ENCODE measurements at regions not wholly inside any gene's neighbourhood (a gene's known extent, or its start where the extent isn't known, plus 50 kb on each side); places are given as distances from the start of the nearest gene placed in this dataset.
A peak's percentile ranks its signal among the peaks of the same experiment; 100 is the strongest.

- intact Hi-C loops (cut with DNase I): no loop called here
Observed at GRCh38 chrX:82585868-82586267, 922.2 kb upstream of the POU3F4 start.

GRCh38 chrX:82589410-82589809, 918.7 kb upstream of the POU3F4 start:
- intact Hi-C loops (cut with DNase I): no loop called here
- no peaks in the 10 kb centered on the region for H3K27me3 ChIP-seq
- peak in 1 of 4 donors; percentile 9 for DNase-seq
- no peaks in the 10 kb centered on the region for H3K36me3 ChIP-seq
- no peaks in the 10 kb centered on the region for H3K4me1 ChIP-seq
- TF ChIP-seq, protein P1, sequence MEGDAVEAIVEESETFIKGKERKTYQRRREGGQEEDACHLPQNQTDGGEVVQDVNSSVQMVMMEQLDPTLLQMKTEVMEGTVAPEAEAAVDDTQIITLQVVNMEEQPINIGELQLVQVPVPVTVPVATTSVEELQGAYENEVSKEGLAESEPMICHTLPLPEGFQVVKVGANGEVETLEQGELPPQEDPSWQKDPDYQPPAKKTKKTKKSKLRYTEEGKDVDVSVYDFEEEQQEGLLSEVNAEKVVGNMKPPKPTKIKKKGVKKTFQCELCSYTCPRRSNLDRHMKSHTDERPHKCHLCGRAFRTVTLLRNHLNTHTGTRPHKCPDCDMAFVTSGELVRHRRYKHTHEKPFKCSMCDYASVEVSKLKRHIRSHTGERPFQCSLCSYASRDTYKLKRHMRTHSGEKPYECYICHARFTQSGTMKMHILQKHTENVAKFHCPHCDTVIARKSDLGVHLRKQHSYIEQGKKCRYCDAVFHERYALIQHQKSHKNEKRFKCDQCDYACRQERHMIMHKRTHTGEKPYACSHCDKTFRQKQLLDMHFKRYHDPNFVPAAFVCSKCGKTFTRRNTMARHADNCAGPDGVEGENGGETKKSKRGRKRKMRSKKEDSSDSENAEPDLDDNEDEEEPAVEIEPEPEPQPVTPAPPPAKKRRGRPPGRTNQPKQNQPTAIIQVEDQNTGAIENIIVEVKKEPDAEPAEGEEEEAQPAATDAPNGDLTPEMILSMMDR (IDR thresholded peaks at IDR 0.05): no peak
- H3K9me3 ChIP-seq: no peaks in the 10 kb centered on the region
- no peak overlapping the region for H3K27ac ChIP-seq
- ATAC-seq: no peak
- H3K4me3 ChIP-seq: no peak overlapping the region

More at GRCh38 chrX:82585868-82586267, 922.2 kb upstream of the POU3F4 start:
- H3K36me3 ChIP-seq: no peaks in the 10 kb centered on the region
- DNase-seq (no peak), ATAC-seq (no peak)
- TF ChIP-seq, protein P1 (IDR thresholded peaks at IDR 0.05): no peak
- H3K9me3 ChIP-seq: no peaks in the 10 kb centered on the region
- H3K4me1 ChIP-seq: no peaks in the 10 kb centered on the region
- H3K27ac ChIP-seq: no peak overlapping the region
- H3K4me3 ChIP-seq: no peak overlapping the region
- H3K27me3 ChIP-seq: no peaks in the 10 kb centered on the region

- Histone ChIP-seq H3K36me3 (no peaks in the 10 kb centered on the region), H3K4me1 (no peaks in the 10 kb centered on the region)
- intact Hi-C loops (cut with DNase I): no loop called here
Observed at GRCh38 chrX:82591421-82591820, 916.7 kb upstream of the POU3F4 start.

DNA sequence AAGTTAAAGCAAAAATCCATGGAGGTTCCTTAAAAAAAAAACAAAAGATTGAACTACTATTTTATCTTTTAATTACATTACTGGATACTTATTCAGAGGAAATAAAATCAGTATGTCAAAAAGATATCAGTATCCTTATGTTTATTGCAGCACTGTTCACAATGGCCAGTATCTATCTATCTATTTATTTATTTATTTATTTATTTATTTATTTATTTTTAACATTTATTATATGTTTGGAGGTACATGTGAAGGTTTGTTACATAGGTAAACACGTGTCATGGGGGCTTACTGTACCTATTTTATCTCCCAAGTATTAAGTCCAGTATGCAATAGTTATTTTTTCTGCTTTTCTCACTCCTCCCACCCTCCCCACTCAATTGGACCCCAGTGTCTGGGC, 881.1 kb upstream of the POU3F4 start:
- TF ChIP-seq, protein P1 (IDR thresholded peaks at IDR 0.05): no peak

More at GRCh38 chrX:82591421-82591820, 916.7 kb upstream of the POU3F4 start:
- H3K4me3 ChIP-seq: no peak overlapping the region
- ATAC-seq (no peak), DNase-seq (no peak)
- H3K9me3 ChIP-seq: no peaks in the 10 kb centered on the region
- H3K27ac ChIP-seq: no peak overlapping the region
- TF ChIP-seq, protein P1 (IDR thresholded peaks at IDR 0.05): no peak
- H3K27me3 ChIP-seq: no peaks in the 10 kb centered on the region

DNA sequence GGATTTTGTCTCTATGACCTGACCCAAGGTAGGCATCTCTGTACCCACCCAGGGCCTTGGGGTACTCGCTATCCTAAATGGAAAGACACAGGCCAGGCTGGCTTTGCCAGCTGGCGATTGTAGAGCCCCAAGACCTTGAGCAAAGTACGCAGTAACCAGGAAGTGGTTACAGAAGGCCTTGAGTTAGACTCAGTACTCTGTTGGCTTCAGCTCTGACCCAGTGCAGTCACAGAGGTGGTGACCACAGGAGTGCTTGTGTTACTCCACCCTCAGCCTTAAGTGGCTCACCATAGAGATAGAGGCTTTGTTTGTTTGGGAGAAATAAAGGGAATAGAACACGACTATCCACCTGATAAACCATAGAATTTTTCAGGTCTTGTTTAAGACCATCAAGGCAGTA, 880.5 kb upstream of the POU3F4 start:
- peak; percentile 43 for ATAC-seq
- no peak overlapping the region for H3K27ac ChIP-seq
- TF ChIP-seq, protein P1 (IDR thresholded peaks at IDR 0.05): no peak
- no peak overlapping the region for H3K4me3 ChIP-seq
- no peaks in the 10 kb centered on the region for H3K4me1 ChIP-seq
- no peak for DNase-seq
- H3K36me3 ChIP-seq: no peaks in the 10 kb centered on the region
- H3K27me3 ChIP-seq: no peaks in the 10 kb centered on the region
- intact Hi-C loops (cut with DNase I): no loop called here
- no peaks in the 10 kb centered on the region for H3K9me3 ChIP-seq

More for the DNA sequence above, 881.1 kb upstream of the POU3F4 start:
- Histone ChIP-seq H3K4me3 (no peak overlapping the region), H3K36me3 (no peaks in the 10 kb centered on the region), H3K27ac (no peak overlapping the region), H3K4me1 (no peaks in the 10 kb centered on the region), H3K9me3 (no peaks in the 10 kb centered on the region), H3K27me3 (no peaks in the 10 kb centered on the region)
- ATAC-seq (no peak), DNase-seq (no peak)
- intact Hi-C loops (cut with DNase I): no loop called here
